T-helper 1 cell treated with Interleukin-12 subunit alpha and Interleukin-12 subunit beta and Interleukin-4 antibody, amounts not matched to agents 30 μg/mL and 1 μg/mL, for 36 hours (primary cell): ENCODE measurements at regions not wholly inside any gene's neighbourhood (a gene's known extent, or its start where the extent isn't known, plus 50 kb on each side); places are given as distances from the start of the nearest gene placed in this dataset.
"Not testable (repeated sequence)": the region's sequence is repeated elsewhere in the genome, so short reads cannot be mapped to it uniquely, and the experiment has no call there.

Experiments
- H3K27ac Mint-ChIP-seq: one replicate; pipeline ENCODE4 v1.8.0; 2021; ENCODE audit warnings: mild to moderate bottlenecking, mixed read lengths
- H3K27me3 Mint-ChIP-seq: one replicate; pipeline ENCODE4 v1.8.0; 2021; ENCODE audit warnings: low read depth, mixed read lengths
- H3K36me3 Mint-ChIP-seq: one replicate; pipeline ENCODE4 v1.8.0; 2021; ENCODE audit warnings: low read depth, mixed read lengths
- H3K4me1 Mint-ChIP-seq: one replicate; pipeline ENCODE4 v1.8.0; 2021; ENCODE audit warnings: low read depth, mixed read lengths
- H3K4me3 Mint-ChIP-seq: one replicate; pipeline ENCODE4 v1.8.0; 2021; ENCODE audit warnings: mild to moderate bottlenecking, moderate library complexity, mixed read lengths
- H3K9me3 Mint-ChIP-seq: one replicate; pipeline ENCODE4 v1.8.0; 2021; ENCODE audit warnings: mixed read lengths

DNA sequence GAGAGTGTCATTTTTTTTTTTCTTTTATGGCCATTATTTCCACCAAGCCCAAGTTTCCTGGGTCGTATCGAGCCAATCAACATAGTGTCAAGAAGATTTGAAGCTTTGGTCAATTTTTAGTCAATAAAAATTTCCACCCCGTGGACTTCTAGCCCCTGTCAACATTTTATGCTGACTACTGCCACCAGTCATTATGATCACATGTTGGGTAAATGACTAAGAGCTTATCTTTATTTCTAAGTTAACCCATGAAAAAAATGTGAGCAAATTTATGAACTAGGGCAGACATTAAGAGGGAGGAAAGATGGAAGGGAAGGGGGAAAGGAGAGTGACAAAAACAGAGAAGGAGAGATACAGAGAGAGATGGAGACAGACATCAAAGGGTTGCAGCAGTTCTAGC, 143.5 kb upstream of the ALDH1B1 start:
- H3K4me1 Mint-ChIP-seq: no peaks in the 10 kb centered on the region
- no peaks in the 10 kb centered on the region for H3K9me3 Mint-ChIP-seq
- H3K4me3 Mint-ChIP-seq: no peak overlapping the region
- no peak overlapping the region for H3K27ac Mint-ChIP-seq
- no peaks in the 10 kb centered on the region for H3K27me3 Mint-ChIP-seq
- H3K36me3 Mint-ChIP-seq: no peaks in the 10 kb centered on the region

DNA sequence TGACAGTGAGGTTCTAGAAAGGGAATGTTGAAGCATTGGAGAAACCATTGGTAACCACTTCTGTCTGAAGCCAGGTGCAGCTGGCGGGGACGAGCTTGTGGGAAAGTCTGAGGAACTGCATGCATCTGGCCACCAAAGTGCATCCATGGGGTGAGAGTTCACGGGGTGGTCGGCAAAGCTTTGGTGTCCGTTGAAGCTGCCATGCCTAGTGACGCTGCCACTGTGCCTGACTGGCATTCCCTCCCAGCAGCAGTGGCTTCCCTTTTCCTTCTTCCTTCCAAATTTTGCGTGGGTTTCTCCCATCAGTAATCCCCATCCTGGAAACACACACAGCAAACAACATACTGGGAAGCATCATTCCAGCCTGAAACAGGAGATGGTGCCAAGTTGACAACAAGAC, 145.7 kb upstream of the ALDH1B1 start:
- H3K27ac Mint-ChIP-seq: no peak overlapping the region
- H3K9me3 Mint-ChIP-seq: no peaks in the 10 kb centered on the region
- H3K36me3 Mint-ChIP-seq: no peaks in the 10 kb centered on the region
- no peaks in the 10 kb centered on the region for H3K4me1 Mint-ChIP-seq
- H3K4me3 Mint-ChIP-seq: no peak overlapping the region
- no peaks in the 10 kb centered on the region for H3K27me3 Mint-ChIP-seq

DNA sequence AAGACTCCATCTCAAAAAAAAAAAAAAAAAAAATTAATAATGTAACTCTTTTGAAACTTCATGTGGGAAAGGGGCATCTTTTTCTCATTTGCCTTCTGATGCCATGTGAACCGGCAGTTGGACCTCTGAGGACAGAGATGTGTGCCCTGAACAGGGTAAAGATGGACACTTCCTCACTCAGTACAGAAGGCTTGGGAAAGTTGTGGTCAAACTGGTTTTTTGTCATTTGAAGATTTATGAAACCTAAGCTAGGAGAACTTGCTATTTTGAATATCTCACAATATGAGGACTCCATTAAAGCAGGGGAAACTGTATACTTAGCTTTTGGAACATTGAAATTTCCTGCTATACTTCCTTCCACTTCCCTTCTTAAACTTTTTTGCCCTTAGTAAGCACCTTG, 147.5 kb upstream of the ALDH1B1 start:
- Mint-ChIP-seq H3K9me3 (no peaks in the 10 kb centered on the region), H3K27ac (no peak overlapping the region), H3K4me3 (no peak overlapping the region), H3K36me3 (no peaks in the 10 kb centered on the region), H3K4me1 (no peaks in the 10 kb centered on the region), H3K27me3 (no peaks in the 10 kb centered on the region)

DNA sequence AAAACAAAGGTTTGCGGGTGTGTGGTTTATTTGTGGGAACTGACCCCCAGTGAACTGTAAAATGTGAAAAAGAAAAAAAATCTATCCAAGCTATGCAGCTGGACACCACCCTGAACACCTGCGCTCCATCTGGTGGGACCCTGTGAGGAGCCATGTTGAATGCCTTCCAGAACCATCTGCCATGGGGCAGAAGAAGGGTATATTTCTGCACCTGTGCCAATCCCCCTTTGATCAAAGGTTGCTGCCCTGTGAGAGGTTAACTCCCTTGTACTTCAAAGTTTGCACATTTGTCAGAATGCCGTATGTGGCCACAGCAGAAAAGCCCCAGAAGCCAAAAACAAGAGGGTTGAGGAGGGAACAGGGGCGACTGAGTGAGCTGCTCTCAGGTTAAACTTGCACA, 148.5 kb upstream of the ALDH1B1 start:
- no peak overlapping the region for H3K4me3 Mint-ChIP-seq
- H3K9me3 Mint-ChIP-seq: no peaks in the 10 kb centered on the region
- H3K27ac Mint-ChIP-seq: no peak overlapping the region
- H3K36me3 Mint-ChIP-seq: no peaks in the 10 kb centered on the region
- H3K27me3 Mint-ChIP-seq: no peaks in the 10 kb centered on the region
- H3K4me1 Mint-ChIP-seq: no peaks in the 10 kb centered on the region

DNA sequence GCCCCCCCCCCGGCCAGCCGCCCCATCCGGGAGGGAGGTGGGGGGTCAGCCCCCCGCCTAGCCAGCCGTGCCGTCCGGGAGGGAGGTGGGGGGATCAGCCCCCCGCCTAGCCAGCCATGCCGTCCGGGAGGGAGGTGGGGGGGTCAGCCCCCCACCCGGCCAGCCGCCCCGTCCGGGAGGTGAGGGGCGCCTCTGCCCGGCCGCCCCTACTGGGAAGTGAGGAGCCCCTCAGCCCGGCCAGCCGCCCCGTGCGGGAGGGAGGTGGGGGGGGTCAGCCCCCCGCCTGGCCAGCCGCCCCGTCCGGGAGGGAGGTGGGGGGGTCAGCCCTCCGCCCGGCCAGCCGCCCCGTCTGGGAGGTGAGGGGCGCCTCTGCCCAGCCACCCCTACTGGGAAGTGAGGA, 150.4 kb upstream of the ALDH1B1 start:
- not testable (repeated sequence) for H3K9me3 Mint-ChIP-seq, H3K27me3 Mint-ChIP-seq, H3K36me3 Mint-ChIP-seq, H3K4me1 Mint-ChIP-seq, H3K27ac Mint-ChIP-seq, H3K4me3 Mint-ChIP-seq

DNA sequence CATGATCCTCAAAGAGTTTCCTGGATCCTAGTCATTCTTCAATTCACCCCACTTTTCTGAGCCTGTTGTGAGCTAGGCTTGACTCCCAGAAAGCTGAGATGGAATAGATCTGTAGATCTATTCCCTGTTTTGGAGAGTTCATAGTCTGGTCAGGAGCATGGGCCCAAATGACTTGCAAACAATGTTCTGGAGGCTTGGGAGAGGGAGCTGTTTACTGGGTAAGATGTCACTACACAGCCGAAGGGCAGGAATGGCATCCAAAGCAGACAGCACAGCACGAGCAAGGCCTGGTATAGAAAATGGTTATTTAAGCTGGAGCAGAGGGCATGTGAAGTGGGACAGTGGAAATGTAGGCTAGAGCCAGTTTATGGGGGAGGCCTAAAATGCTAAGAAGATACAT, 152.5 kb upstream of the ALDH1B1 start:
- H3K36me3 Mint-ChIP-seq: no peaks in the 10 kb centered on the region
- no peaks in the 10 kb centered on the region for H3K9me3 Mint-ChIP-seq
- H3K4me3 Mint-ChIP-seq: no peak overlapping the region
- no peak overlapping the region for H3K27ac Mint-ChIP-seq
- no peaks in the 10 kb centered on the region for H3K4me1 Mint-ChIP-seq
- peaks cover 8% of the 10 kb centered on the region for H3K27me3 Mint-ChIP-seq

DNA sequence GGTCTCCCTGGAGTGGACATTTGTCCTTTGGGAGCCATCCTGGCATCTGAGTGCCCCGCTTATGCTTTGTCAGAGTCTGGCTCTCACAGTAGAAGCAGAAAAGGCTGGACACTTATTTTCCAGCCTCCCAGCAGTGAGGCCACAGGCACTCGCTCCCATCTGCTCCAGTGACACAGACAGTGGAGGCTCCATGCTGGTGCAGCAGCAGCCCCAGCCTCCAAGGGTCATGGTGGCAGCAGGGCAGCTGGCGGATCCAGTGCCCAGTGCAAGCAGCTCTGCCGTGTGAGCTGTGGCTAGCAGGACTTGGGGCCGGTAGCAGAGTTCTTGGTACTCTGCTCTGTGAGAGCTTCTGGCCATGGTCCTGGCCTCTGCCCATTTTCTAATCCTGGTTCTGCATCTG, 157.3 kb upstream of the ALDH1B1 start:
- peaks cover 8% of the 10 kb centered on the region for H3K27me3 Mint-ChIP-seq
- H3K27ac Mint-ChIP-seq: no peak overlapping the region
- H3K4me3 Mint-ChIP-seq: no peak overlapping the region
- H3K9me3 Mint-ChIP-seq: no peaks in the 10 kb centered on the region
- no peaks in the 10 kb centered on the region for H3K36me3 Mint-ChIP-seq
- H3K4me1 Mint-ChIP-seq: no peaks in the 10 kb centered on the region

DNA sequence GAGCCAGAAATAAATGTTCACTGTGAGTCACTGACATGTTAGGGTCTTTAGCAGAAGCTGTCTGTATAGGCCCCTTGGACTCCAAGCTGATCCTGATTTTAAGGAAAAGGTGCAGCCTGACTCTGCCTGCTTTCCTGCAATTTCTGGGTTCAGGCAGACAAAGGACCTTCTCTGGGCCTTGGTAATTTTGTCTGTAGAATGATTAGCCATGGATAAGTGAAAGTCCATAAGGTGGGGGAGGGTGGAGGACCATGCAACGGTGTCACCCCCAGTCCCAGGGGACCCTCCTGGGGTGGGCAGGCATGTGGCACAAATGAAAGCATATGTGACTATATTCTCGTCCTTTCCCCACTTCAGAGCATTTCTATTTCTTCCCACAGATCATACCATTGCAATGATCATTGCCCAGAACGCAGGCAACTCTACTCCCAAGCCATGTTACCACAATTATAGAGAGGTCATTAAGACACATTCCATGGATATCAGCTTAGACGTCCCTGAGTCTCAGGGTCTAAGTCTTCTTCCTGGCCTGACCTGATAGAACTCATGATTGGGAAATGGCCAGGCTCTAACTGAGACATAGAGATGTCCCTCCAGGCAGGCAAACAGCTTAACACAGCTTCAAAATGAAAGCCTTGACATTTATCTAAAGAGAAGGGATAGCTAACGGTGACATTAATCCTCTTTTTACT, 157.9 kb upstream of the ALDH1B1 start:
- Mint-ChIP-seq H3K27ac (no peak overlapping the region), H3K4me3 (no peak overlapping the region), H3K9me3 (no peaks in the 10 kb centered on the region), H3K36me3 (no peaks in the 10 kb centered on the region), H3K4me1 (no peaks in the 10 kb centered on the region), H3K27me3 (peaks cover 10% of the 10 kb centered on the region)

DNA sequence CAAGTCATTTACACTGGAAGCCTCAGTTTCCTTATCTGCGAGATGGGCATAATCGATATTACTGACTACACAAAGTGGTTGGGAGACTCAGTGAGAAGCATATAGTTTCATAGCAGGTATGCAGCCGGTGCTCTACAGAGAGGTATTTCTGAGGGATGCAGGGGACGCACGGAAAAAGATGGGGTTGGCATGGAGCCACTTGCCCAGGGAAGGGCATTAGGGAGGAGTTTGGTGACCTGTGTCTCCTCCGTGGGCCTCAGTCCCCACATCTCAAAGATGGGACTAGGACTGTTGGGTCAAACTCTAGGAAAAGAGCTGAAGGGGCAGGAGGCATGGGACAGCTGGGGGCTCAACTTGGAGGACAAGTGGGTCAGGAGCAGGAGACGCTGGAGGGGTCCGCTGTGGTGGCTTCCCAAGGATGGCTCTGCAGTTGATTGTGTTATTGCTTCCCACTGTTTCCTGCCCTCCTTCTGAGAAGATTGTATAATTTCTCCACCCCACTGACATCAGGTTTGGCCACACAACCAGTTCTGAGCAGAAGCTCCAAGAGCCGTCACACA, 158.6 kb upstream of the ALDH1B1 start:
- H3K27me3 Mint-ChIP-seq: peaks cover 13% of the 10 kb centered on the region
- no peaks in the 10 kb centered on the region for H3K9me3 Mint-ChIP-seq
- H3K27ac Mint-ChIP-seq: no peak overlapping the region
- no peaks in the 10 kb centered on the region for H3K4me1 Mint-ChIP-seq
- H3K36me3 Mint-ChIP-seq: no peaks in the 10 kb centered on the region
- H3K4me3 Mint-ChIP-seq: no peak overlapping the region

DNA sequence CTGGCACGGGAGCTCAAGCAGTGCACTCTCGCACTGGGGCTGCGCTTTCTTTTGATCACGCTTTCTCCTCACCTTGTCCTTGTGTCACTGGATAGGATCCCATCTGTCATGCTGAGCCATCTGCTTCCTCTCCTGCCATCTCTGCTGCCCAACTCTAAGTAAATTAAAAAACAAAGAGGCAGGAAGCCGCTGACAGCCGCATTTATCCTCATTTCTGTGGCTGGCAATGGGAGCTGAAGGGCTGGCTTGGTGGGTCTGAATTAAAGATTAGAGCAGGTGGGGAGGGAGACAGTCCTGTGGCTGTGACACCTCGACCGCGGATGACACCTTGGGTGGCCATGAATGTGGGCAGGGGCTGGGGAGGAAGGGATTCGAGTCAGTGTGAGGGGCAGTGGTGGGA, 159.2 kb upstream of the ALDH1B1 start:
- Mint-ChIP-seq H3K4me3 (no peak overlapping the region), H3K4me1 (no peaks in the 10 kb centered on the region), H3K9me3 (no peaks in the 10 kb centered on the region), H3K27ac (no peak overlapping the region), H3K36me3 (no peaks in the 10 kb centered on the region), H3K27me3 (peaks cover 13% of the 10 kb centered on the region)

DNA sequence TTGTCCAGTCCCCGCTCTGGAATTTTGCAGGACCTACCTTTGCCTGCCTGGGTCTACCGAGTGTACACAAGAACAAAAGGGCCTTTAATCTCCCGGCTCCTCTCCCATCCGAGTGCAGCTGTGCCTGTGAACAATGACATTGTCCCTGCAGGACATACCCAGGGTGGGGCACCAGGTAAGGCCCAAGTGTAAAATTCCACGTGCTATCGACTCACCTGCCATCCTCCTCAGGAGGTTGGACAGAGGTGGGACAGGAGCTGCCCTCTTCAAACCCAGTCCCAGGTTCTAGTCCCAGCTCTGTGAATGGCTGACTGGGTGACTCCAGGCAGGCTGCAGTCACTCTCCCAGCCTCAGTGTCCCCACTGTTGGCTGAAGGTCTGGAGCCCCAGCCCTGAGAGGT, 159.6 kb upstream of the ALDH1B1 start:
- Mint-ChIP-seq H3K27me3 (peaks cover 13% of the 10 kb centered on the region), H3K4me3 (no peak overlapping the region), H3K36me3 (no peaks in the 10 kb centered on the region), H3K27ac (no peak overlapping the region), H3K9me3 (no peaks in the 10 kb centered on the region), H3K4me1 (no peaks in the 10 kb centered on the region)

DNA sequence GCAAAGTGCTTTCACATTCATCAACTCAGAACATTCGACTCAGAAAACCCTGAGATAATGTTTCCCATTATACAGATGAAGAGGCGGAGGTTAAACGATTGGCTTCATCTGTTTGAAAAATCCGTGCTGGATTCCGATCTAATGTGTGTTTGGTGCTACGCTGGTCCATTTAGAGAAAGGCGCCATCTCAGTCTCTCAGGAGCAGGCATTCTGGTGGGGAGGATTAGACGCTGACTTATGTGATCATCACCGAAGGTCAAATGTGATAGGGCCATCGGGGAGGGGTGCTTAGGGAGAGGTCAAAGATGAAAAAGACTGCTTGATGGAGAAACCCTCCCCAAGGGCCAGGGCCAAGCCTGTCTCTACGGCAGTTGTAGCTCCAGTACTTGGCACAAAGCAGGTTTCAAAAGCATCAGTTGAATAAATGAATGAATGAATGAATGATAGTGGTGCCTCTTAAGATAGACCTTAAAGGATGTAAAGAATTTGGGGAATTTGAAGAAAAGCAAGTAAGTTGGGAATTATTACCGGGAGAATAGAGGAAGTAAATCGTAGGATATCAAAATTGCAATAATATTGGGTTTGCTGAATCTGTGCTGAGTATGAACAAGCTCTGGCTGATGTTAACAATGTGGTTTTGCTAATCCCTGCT, 160.6 kb upstream of the SHB start:
- H3K9me3 Mint-ChIP-seq: no peaks in the 10 kb centered on the region
- no peaks in the 10 kb centered on the region for H3K36me3 Mint-ChIP-seq
- no peak overlapping the region for H3K27ac Mint-ChIP-seq
- H3K4me1 Mint-ChIP-seq: peaks cover 13% of the 10 kb centered on the region
- no peak overlapping the region for H3K4me3 Mint-ChIP-seq
- H3K27me3 Mint-ChIP-seq: peaks cover 10% of the 10 kb centered on the region

DNA sequence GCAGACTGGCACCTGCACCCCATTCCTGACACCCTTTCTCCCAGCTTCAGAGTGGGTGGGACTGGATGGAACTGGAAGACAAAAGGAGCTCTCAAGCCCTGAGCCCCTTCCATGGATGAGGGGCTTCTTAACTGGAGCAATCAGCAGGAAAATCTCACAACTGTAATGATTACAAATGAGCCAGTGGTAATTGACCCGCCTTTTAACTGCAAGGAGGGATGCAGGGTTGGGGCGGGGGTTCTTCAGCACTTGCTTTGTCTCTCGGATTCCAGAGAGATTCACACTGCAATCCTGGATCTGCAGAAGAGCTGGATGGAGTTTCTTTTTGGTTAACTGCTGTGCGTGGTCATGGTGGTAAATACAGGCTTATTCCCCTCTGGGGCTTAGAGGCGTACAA, 160.1 kb upstream of the SHB start:
- Mint-ChIP-seq H3K27ac (no peak overlapping the region), H3K9me3 (no peaks in the 10 kb centered on the region), H3K4me1 (peaks cover 13% of the 10 kb centered on the region), H3K27me3 (peaks cover 10% of the 10 kb centered on the region), H3K4me3 (no peak overlapping the region), H3K36me3 (no peaks in the 10 kb centered on the region)

DNA sequence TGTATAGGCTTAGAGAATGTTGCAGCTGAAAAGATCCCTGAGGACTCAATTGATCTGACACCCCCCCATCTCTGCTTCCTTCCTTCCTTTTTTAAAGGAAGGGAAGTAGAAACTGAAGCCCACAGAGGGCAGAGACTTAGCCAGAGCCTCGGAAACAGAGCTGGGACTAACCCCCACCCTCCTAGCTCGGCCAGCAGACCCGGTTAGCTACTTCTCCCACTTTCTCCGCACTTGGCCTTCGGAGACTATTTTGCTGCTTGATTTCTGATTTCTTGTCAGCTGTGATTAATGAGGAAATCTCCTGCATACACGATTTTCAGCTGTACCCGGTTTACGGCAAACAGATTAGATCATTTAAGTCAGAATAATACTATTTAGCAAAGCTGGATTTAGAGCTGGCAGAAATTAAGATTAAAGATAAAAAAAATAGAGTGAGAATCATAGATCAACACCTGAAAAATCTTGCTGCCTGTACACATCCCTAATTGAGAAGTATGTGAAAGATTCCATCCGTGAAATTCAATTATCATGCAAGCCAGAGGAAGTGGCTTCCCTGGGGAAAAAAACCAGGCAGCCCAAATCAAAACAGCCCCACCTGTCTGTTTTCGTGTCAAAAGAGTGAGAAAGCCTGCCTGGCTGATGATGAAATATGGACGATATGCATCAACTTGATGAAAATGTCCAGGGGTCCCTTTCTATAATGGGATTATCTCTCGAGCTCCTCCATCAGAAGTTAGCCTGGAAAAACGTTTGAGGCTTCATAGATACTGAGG, 159.5 kb upstream of the SHB start:
- no peaks in the 10 kb centered on the region for H3K9me3 Mint-ChIP-seq
- no peak overlapping the region for H3K27ac Mint-ChIP-seq
- H3K36me3 Mint-ChIP-seq: no peaks in the 10 kb centered on the region
- H3K4me3 Mint-ChIP-seq: no peak overlapping the region
- H3K27me3 Mint-ChIP-seq: peaks cover 11% of the 10 kb centered on the region
- H3K4me1 Mint-ChIP-seq: peaks cover 13% of the 10 kb centered on the region

DNA sequence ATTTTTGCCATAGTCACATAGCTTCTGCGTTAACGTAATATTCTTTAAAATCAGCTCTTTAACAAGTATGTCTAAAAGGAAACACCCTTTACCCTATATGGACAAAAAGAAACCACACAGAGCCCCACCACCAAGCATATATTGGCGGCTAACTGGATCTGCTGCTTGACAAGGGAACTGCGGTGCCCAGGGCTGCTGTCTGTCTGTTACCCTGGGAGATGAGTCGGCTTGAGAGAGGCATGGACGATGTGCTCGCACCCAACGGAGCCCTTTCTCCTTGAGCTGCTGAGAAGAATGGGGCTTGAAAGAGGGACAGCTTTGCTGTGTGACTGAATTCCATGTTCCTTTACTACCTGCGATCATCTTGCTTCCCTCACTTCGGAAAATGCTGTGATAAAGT, 158.6 kb upstream of the SHB start:
- Mint-ChIP-seq H3K4me1 (peaks cover 13% of the 10 kb centered on the region), H3K27ac (no peak overlapping the region), H3K27me3 (peaks cover 15% of the 10 kb centered on the region), H3K36me3 (no peaks in the 10 kb centered on the region), H3K4me3 (no peak overlapping the region), H3K9me3 (no peaks in the 10 kb centered on the region)
